PFSK-1 (cell line): ENCODE measurements at regions not wholly inside any gene's neighbourhood (a gene's known extent, or its start where the extent isn't known, plus 50 kb on each side); places are given as distances from the start of the nearest gene placed in this dataset.

Experiments
- POLR2AphosphoS5 ChIP-seq: IDR thresholded peaks from 2 replicates; pipeline ENCODE4 v1.6.1; 2012; ENCODE audit warnings: low read depth, mild to moderate bottlenecking, control low read depth, low read length, moderate library complexity
- REST ChIP-seq, 2 experiments: IDR thresholded peaks; 2 replicates each; pipeline versions ENCODE4 v1.6.1 to v1.8.0; 2011 to 2012; ENCODE audit warnings: low read depth in 2 of 2, low read length in 2 of 2, control low read depth in 1 of 2, inconsistent platforms in 1 of 2, mild to moderate bottlenecking in 1 of 2, moderate library complexity in 1 of 2; ENCODE audit not compliant: insufficient read depth in 1 of 2
- SIN3A ChIP-seq: IDR thresholded peaks from 2 replicates; pipeline ENCODE4 v1.6.1; 2012; ENCODE audit warnings: mild to moderate bottlenecking, low read length, moderate library complexity, borderline replicate concordance; ENCODE audit not compliant: insufficient read depth
- TAF1 ChIP-seq: IDR thresholded peaks from 2 replicates; pipeline ENCODE4 v1.6.1; 2012; ENCODE audit warnings: low read length, control low read depth, borderline replicate concordance; ENCODE audit not compliant: insufficient read depth

GRCh38 chr4:23290656-23291055 is 597.9 kb downstream of the GBA3 start:
- TF ChIP-seq REST (IDR thresholded peaks at IDR 0.05; ENCODE audit: insufficient read depth in 1 of 2, low read depth in 2 of 2, low read length in 2 of 2) (no peak), SIN3A (no peak), POLR2AphosphoS5 (no peak), TAF1 (no peak)
